ENCODE measurements at regions not wholly inside any gene's neighbourhood (a gene's known extent, or its start where the extent isn't known, plus 50 kb on each side); places are given as distances from the start of the nearest gene placed in this dataset.

GRCh38 chr2:3138621-3139020 lies 239.0 kb downstream of the EIPR1 start:
- H3K27me3 Mint-ChIP-seq: no peaks in the 10 kb centered on the region

GRCh38 chr2:3137651-3138300 lies 239.8 kb downstream of the EIPR1 start:
- no peaks in the 10 kb centered on the region for H3K4me1 Mint-ChIP-seq
- H3K27me3 Mint-ChIP-seq: no peaks in the 10 kb centered on the region
- DNase-seq (ENCODE audit: low spot score in 2 of 2) (no peak), ATAC-seq (ENCODE audit: low read depth) (no peak)
- H3K36me3 Mint-ChIP-seq: peaks cover 3% of the 10 kb centered on the region
- peaks cover 2% of the 10 kb centered on the region for H3K9me3 Mint-ChIP-seq
- H3K4me3 Mint-ChIP-seq: no peak overlapping the region
- H3K27ac Mint-ChIP-seq: no peak overlapping the region

More at GRCh38 chr2:3138621-3139020, 239.0 kb downstream of the EIPR1 start:
- Mint-ChIP-seq H3K9me3 (peaks cover 2% of the 10 kb centered on the region), H3K4me3 (no peak overlapping the region), H3K27ac (no peak overlapping the region), H3K4me1 (no peaks in the 10 kb centered on the region), H3K36me3 (peaks cover 3% of the 10 kb centered on the region)
- ATAC-seq (ENCODE audit: low read depth) (no peak), DNase-seq (ENCODE audit: low spot score in 2 of 2) (no peak)

- H3K36me3 Mint-ChIP-seq: peaks cover 3% of the 10 kb centered on the region
- no peak for ATAC-seq (ENCODE audit: low read depth)
- no peaks in the 10 kb centered on the region for H3K27me3 Mint-ChIP-seq
- H3K4me3 Mint-ChIP-seq: no peak overlapping the region
- H3K27ac Mint-ChIP-seq: no peak overlapping the region
- peaks cover 2% of the 10 kb centered on the region for H3K9me3 Mint-ChIP-seq
- H3K4me1 Mint-ChIP-seq: no peaks in the 10 kb centered on the region
- DNase-seq (ENCODE audit: low spot score in 2 of 2): no peak
Measured at GRCh38 chr2:3135676-3136075, 241.9 kb downstream of the EIPR1 start.

- H3K4me3 Mint-ChIP-seq: no peak overlapping the region
- peaks cover 3% of the 10 kb centered on the region for H3K36me3 Mint-ChIP-seq
- H3K27ac Mint-ChIP-seq: no peak overlapping the region
- no peaks in the 10 kb centered on the region for H3K4me1 Mint-ChIP-seq
- ATAC-seq (ENCODE audit: low read depth) (no peak), DNase-seq (ENCODE audit: low spot score in 2 of 2) (no peak)
- peaks cover 2% of the 10 kb centered on the region for H3K9me3 Mint-ChIP-seq
- no peaks in the 10 kb centered on the region for H3K27me3 Mint-ChIP-seq
Measured at GRCh38 chr2:3134026-3134571, 243.5 kb downstream of the EIPR1 start.

- H3K27ac Mint-ChIP-seq: no peak overlapping the region
- ATAC-seq (ENCODE audit: low read depth): no peak
- no peaks in the 10 kb centered on the region for H3K4me1 Mint-ChIP-seq
- no peaks in the 10 kb centered on the region for H3K27me3 Mint-ChIP-seq
- peaks cover 3% of the 10 kb centered on the region for H3K36me3 Mint-ChIP-seq
- H3K9me3 Mint-ChIP-seq: peaks cover 2% of the 10 kb centered on the region
- no peak for DNase-seq (ENCODE audit: low spot score in 2 of 2)
- H3K4me3 Mint-ChIP-seq: no peak overlapping the region
Measured at GRCh38 chr2:3132966-3133365, 244.7 kb downstream of the EIPR1 start.

- Mint-ChIP-seq H3K27ac (no peak overlapping the region), H3K27me3 (no peaks in the 10 kb centered on the region), H3K36me3 (peaks cover 3% of the 10 kb centered on the region), H3K9me3 (peaks cover 2% of the 10 kb centered on the region), H3K4me1 (no peaks in the 10 kb centered on the region), H3K4me3 (no peak overlapping the region)
- DNase-seq (ENCODE audit: low spot score in 2 of 2): no peak
- no peak for ATAC-seq (ENCODE audit: low read depth)
Measured at GRCh38 chr2:3132466-3132865, 245.2 kb downstream of the EIPR1 start.

GRCh38 chr2:3131636-3132326 lies 245.8 kb downstream of the EIPR1 start:
- ATAC-seq (ENCODE audit: low read depth): no peak
- H3K27ac Mint-ChIP-seq: no peak overlapping the region
- H3K4me3 Mint-ChIP-seq: no peak overlapping the region
- DNase-seq (ENCODE audit: low spot score in 2 of 2): no peak
- H3K4me1 Mint-ChIP-seq: no peaks in the 10 kb centered on the region
- H3K27me3 Mint-ChIP-seq: no peaks in the 10 kb centered on the region
- peaks cover 2% of the 10 kb centered on the region for H3K9me3 Mint-ChIP-seq
- H3K36me3 Mint-ChIP-seq: peaks cover 3% of the 10 kb centered on the region

GRCh38 chr2:3130889-3131635 lies 246.6 kb downstream of the EIPR1 start:
- H3K4me3 Mint-ChIP-seq: no peak overlapping the region
- no peak overlapping the region for H3K27ac Mint-ChIP-seq
- H3K36me3 Mint-ChIP-seq: peaks cover 3% of the 10 kb centered on the region
- no peaks in the 10 kb centered on the region for H3K27me3 Mint-ChIP-seq
- H3K9me3 Mint-ChIP-seq: peaks cover 2% of the 10 kb centered on the region
- no peak for ATAC-seq (ENCODE audit: low read depth)
- DNase-seq (ENCODE audit: low spot score in 2 of 2): no peak
- H3K4me1 Mint-ChIP-seq: no peaks in the 10 kb centered on the region

GRCh38 chr2:3130444-3130843 lies 247.2 kb downstream of the EIPR1 start:
- H3K4me1 Mint-ChIP-seq: no peaks in the 10 kb centered on the region
- ATAC-seq (ENCODE audit: low read depth) (no peak), DNase-seq (ENCODE audit: low spot score in 2 of 2) (no peak)
- H3K4me3 Mint-ChIP-seq: no peak overlapping the region
- H3K9me3 Mint-ChIP-seq: peaks cover 2% of the 10 kb centered on the region
- no peak overlapping the region for H3K27ac Mint-ChIP-seq
- H3K27me3 Mint-ChIP-seq: no peaks in the 10 kb centered on the region
- H3K36me3 Mint-ChIP-seq: no peaks in the 10 kb centered on the region

- Mint-ChIP-seq H3K27ac (no peak overlapping the region), H3K27me3 (no peaks in the 10 kb centered on the region), H3K4me3 (no peak overlapping the region), H3K9me3 (no peaks in the 10 kb centered on the region), H3K4me1 (no peaks in the 10 kb centered on the region), H3K36me3 (no peaks in the 10 kb centered on the region)
- no peak for ATAC-seq (ENCODE audit: low read depth)
- no peak for DNase-seq (ENCODE audit: low spot score in 2 of 2)
Measured at GRCh38 chr2:3129867-3130266, 247.8 kb downstream of the EIPR1 start.

GRCh38 chr2:3128786-3129185 lies 248.8 kb downstream of the EIPR1 start:
- DNase-seq (ENCODE audit: low spot score in 2 of 2): no peak
- H3K27ac Mint-ChIP-seq: no peak overlapping the region
- no peaks in the 10 kb centered on the region for H3K27me3 Mint-ChIP-seq
- H3K4me1 Mint-ChIP-seq: no peaks in the 10 kb centered on the region
- no peak for ATAC-seq (ENCODE audit: low read depth)
- H3K4me3 Mint-ChIP-seq: no peak overlapping the region
- no peaks in the 10 kb centered on the region for H3K36me3 Mint-ChIP-seq
- H3K9me3 Mint-ChIP-seq: no peaks in the 10 kb centered on the region

GRCh38 chr2:3127710-3128109 lies 249.9 kb downstream of the EIPR1 start:
- H3K4me1 Mint-ChIP-seq: no peaks in the 10 kb centered on the region
- no peaks in the 10 kb centered on the region for H3K36me3 Mint-ChIP-seq
- no peaks in the 10 kb centered on the region for H3K27me3 Mint-ChIP-seq
- no peak for DNase-seq (ENCODE audit: low spot score in 2 of 2)
- no peaks in the 10 kb centered on the region for H3K9me3 Mint-ChIP-seq
- ATAC-seq (ENCODE audit: low read depth): no peak
- no peak overlapping the region for H3K4me3 Mint-ChIP-seq
- H3K27ac Mint-ChIP-seq: no peak overlapping the region

GRCh38 chr2:3126911-3127621 lies 250.6 kb downstream of the EIPR1 start:
- no peak for ATAC-seq (ENCODE audit: low read depth)
- Mint-ChIP-seq H3K27ac (no peak overlapping the region), H3K4me3 (no peak overlapping the region)

More at GRCh38 chr2:3126911-3127621, 250.6 kb downstream of the EIPR1 start:
- Mint-ChIP-seq H3K9me3 (no peaks in the 10 kb centered on the region), H3K27me3 (no peaks in the 10 kb centered on the region), H3K4me1 (no peaks in the 10 kb centered on the region), H3K36me3 (no peaks in the 10 kb centered on the region)
- no peak for DNase-seq (ENCODE audit: low spot score in 2 of 2)
